ENCODE measurements at regions not wholly inside any gene's neighbourhood (a gene's known extent, or its start where the extent isn't known, plus 50 kb on each side); places are given as distances from the start of the nearest gene placed in this dataset.

- no peak for DNase-seq (ENCODE audit: low spot score)
Observed at GRCh38 chr7:112882991-112883390, 92.8 kb upstream of the TMEM168 start.

GRCh38 chr7:112882511-112882910 lies 92.3 kb upstream of the TMEM168 start:
- no peak for DNase-seq (ENCODE audit: low spot score)

GRCh38 chr7:112882022-112882421 lies 91.8 kb upstream of the TMEM168 start:
- no peak for DNase-seq (ENCODE audit: low spot score)

DNA sequence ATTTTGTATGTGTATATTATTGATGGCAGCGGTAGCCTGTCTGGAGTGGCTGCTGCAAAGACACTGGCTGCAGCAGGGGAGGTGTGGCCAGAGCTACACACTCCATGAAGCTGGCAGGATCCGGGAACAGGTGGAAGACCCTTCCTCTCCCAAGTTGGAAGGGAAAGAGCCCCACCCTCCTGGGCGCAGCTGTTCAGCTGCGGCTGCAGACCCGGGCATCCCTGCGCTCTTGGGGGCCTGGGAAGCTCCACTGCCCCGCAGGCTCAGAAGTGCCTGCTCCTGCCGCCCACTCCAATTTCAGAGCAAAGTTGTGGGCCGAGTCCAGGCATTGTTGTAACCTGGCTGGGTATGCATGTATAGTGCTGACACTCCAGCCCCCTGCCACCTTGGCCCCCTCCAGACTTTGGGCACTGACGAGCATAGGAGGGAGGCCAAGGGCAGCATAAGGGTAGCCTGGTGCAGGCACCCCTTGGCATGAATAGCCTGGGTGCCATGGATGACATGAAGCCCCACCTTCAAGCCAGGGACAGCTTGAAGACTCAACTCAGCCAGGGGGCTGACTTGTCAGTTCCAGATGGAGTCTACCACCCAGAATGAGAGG lies 90.7 kb upstream of the TMEM168 start:
- no peak for DNase-seq (ENCODE audit: low spot score)

GRCh38 chr7:112877691-112878460 lies 87.7 kb upstream of the TMEM168 start:
- DNase-seq (ENCODE audit: low spot score): no peak

DNA sequence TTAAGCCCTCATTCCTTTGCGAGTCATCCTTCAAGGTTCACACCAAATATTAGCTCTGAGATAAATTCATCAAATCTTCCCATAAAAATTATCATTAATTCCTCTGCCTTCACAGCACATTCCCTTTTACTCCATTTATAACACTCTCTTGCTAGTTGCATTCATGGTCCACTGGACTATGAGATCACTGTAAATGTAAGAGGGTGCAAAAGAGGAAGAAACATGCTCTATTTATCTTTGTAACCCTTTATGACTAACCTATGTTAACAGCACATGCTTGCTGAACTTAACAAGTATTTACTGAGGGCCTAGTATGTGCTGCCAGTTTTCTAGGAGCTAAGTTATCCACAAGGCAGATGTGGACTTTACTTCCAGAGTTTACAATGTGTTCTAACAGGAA lies 86.7 kb upstream of the TMEM168 start:
- DNase-seq (ENCODE audit: low spot score): no peak

DNA sequence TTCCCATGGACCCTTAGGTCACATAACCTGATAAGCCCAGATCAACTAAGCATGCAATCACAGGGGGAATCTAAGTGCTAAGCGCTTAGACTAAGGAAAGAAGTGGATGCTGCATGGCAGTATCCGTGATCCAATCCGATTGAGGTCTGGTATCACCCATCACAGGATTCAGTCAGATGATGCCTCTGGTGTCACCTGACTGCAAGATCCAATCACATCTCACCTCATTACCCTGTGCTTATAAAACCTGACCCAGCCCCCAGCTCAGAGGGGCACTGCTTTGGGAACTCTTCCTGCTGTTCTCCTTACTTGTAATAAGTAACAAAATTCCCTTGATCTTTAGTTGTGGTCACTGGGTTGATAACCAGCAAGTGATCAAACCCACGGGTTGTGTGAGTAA lies 84.7 kb upstream of the TMEM168 start:
- no peak for DNase-seq (ENCODE audit: low spot score)

DNA sequence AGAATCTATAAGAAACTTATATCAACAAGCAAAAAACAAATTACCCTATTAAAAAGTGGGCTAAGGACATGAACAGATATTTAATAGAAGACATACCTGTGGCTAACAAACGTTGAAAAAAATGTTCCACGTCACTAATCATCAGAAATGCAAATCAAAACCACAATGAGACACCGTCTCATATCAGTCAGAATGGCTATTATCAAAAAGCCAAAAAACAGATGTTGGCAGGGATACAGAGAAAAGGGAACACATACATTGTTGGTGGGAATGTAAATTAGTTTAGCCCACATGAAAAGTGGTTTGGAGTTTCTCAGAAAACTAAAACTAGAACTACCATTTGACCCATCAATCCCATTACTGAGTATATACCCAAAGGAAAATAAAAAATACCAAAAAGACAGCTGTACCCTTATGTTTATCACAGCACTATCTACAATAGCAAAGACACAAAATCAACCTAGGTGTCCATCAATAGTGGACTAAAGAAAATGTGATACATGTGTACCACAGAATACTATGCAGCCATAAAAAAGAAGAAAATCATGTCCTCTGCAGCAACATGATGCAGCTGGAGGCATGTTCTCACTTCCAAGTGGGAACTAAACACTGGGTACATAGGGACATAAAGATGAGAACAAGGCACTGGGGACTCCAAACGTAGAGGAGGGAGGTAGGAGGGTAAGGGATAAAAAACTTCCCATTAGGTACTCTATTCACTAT lies 83.8 kb upstream of the TMEM168 start:
- no peak for DNase-seq (ENCODE audit: low spot score)

DNA sequence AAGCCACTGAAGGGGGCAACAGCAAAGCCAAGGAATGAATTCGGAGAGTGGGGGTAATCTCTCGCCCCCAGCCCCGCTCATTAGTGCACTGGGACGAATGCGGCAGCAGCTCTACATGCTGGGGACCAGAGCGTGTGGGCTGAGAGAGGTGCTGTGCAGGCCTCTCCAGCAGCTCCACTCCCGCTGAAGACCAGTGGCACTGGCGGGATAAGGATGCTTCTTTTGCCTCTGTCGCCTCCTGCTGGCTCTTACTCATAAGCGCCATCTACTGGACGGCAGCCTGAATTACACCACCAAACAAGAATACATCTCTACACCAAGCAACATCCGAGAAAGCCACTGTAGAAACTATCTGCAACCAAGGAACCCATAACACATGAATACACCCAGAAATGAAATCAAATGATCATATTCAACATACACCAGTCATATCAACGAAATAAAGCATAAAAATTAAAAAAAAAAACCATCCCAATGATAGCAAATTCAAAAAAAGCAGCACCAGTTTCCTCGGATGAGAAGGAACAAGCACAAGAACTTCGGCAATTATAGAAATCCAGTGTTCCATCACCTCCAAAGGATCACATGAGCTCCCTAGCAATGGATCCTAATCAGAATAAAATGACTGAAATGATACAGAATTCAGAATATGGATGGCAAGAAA lies 79.0 kb upstream of the TMEM168 start:
- peak; percentile 44 for DNase-seq (ENCODE audit: low spot score)

DNA sequence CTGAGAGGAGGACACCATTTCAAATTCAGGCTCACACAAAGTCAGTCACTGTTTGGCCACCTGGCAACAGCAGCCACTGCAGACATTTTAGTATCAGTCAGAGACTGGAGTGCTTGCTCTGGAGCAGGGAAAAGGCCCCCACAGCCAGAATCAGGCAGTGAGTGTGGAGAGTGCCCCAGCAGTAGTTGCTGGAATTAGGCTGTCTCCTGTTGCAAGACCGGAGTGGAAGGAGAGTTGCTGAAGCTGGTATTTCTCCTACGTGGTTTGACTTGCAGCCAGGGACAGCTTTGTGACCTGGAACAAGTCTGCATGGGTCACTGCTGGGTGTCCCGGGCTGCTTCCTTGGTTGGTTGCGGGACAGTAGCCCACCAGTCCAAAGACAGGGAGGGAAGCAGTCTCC lies 78.4 kb upstream of the TMEM168 start:
- no peak for DNase-seq (ENCODE audit: low spot score)

DNA sequence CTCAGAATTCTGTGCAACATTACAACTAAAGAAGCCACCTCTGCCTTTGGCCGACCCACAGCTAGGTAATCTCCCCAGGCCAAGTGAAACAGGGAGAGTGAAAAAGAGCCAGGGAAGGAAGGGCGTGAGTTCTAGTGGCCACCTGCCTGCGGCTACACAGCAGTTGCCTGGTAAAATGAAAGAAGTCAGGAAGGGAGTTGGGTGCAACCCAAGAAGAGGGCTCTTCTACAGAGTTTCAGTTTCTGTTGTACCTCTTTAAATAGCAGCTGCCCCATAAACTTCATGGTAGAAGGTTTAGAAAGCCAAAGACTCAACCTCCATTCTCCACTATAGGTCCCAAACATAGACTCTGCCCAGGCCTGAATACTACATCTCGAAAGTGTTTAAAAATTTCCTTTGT lies 76.2 kb upstream of the TMEM168 start:
- no peak for DNase-seq (ENCODE audit: low spot score)

GRCh38 chr7:112864380-112864779 lies 74.2 kb upstream of the TMEM168 start:
- no peak for DNase-seq (ENCODE audit: low spot score)

DNA sequence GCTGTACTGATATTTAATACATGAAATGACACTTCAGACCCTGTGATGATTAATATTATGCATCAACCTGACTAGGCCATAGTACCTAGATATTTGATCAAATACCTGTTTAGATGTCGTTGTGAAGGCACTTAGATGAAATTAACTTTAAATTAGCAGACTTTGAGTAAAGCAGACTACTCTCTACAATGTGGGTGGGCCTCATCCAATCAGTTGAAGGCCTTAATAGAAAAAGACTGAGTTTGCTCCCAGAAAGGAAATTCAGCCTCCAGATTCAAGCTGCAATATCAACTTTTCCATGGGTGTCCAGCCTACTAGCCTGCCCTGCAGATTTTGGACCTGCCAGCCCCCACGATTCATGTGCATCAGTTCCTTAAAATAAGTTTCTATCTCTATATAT lies 68.6 kb upstream of the TMEM168 start:
- no peak for DNase-seq (ENCODE audit: low spot score)

DNA sequence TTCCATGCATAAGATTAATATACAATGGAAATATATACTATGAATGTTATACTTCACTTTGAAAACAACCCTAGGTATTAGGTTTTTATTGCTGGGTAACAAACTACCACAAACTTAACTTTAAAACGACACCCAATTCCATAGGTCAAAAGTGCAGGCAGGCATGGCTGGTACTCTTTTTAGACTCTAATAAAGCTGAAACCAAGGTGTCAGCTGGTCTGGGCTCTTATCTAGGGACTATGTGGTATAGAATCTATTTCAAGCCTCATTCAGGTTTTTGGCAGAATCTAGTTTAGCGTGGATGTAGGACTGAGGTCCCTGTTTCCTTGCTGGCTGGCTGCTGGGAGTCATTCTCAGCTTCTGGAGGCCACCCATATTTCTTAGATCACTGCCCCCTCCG lies 65.0 kb upstream of the TMEM168 start:
- DNase-seq (ENCODE audit: low spot score): no peak

GRCh38 chr7:112854169-112854568 lies 64.0 kb upstream of the TMEM168 start:
- no peak for DNase-seq (ENCODE audit: low spot score)

GRCh38 chr7:112853422-112853821 lies 63.2 kb upstream of the TMEM168 start:
- no peak for DNase-seq (ENCODE audit: low spot score)

DNA sequence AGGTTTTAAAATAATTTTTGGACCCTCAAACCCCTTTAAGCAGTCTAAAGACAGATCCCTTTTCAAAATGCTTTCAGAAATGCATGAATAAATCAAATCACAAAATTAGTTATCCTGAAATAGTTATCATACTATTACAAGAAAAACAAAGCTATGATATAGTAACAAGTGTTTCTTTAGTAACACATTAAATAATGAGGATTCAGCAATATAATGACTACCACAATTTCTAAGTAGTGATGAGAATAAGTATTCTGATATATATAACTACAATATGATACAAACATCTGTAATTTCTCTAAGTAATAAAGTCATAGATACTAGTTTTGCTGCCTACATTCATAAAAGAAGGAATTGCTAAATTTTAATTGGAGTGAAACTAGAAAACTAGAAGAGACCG lies 53.0 kb upstream of the TMEM168 start:
- DNase-seq (ENCODE audit: low spot score): no peak

All from germinal center (tissue), 1 donor.